DOHH2 (cell line): ENCODE measurements at regions not wholly inside any gene's neighbourhood (a gene's known extent, or its start where the extent isn't known, plus 50 kb on each side); places are given as distances from the start of the nearest gene placed in this dataset.

Experiments used
- CTCF ChIP-seq: fragments of 200-600 bp; sonication (generic); IDR thresholded peaks from one replicate; pipeline ENCODE4 v1.5.1; 2014; ENCODE audit warnings: antibody characterized with exemption, mild to moderate bottlenecking, low read depth, low read length; ENCODE audit not compliant: poor library complexity, severe bottlenecking
- EZH2phosphoT487 ChIP-seq: fragments of 200-600 bp; sonication (generic); IDR thresholded peaks from 2 replicates; pipeline ENCODE4 v1.6.1; 2017; ENCODE audit warnings: borderline replicate concordance, mild to moderate bottlenecking, antibody characterized with exemption, low read length, moderate library complexity, mixed read lengths

GRCh38 chr11:122453586-122453985 is 201.9 kb upstream of the UBASH3B start:
- no peak for TF ChIP-seq EZH2phosphoT487
- TF ChIP-seq CTCF, result no peak
